ENCODE measurements at regions not wholly inside any gene's neighbourhood (a gene's known extent, or its start where the extent isn't known, plus 50 kb on each side); places are given as distances from the start of the nearest gene placed in this dataset.

DNA sequence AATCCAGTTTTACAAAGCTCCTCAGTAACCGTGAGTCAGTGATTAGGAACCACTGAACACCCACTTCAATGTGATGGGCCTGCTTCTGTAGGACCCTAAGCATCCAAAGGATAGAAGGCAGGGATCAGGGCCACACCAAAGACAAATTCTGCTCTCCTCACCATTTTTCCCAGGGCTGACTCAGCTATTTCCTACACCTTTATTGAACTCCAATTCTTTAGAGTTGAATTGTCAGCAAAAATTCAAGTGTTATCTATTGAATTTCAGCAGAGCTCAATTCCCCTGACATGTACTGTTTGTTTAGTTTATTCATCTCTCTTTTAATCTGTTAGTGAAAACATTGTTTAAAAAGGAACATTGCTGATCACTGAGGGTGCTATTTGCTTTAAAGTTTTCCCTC is 457.7 kb upstream of the TMPO start:
- no peak for DNase-seq (ENCODE audit: extremely low read depth, insufficient read length)
- Histone ChIP-seq H3K4me3 (replicated peaks; ENCODE audit: low read depth, low read length) (no peak overlapping the region), H3K27me3 (replicated peaks; ENCODE audit: control insufficient read depth, insufficient read depth, low read length) (no peaks in the 10 kb centered on the region), H3K36me3 (ENCODE audit: control insufficient read depth, insufficient read depth, low read length) (no peaks in the 10 kb centered on the region)
- TF ChIP-seq, protein P1, sequence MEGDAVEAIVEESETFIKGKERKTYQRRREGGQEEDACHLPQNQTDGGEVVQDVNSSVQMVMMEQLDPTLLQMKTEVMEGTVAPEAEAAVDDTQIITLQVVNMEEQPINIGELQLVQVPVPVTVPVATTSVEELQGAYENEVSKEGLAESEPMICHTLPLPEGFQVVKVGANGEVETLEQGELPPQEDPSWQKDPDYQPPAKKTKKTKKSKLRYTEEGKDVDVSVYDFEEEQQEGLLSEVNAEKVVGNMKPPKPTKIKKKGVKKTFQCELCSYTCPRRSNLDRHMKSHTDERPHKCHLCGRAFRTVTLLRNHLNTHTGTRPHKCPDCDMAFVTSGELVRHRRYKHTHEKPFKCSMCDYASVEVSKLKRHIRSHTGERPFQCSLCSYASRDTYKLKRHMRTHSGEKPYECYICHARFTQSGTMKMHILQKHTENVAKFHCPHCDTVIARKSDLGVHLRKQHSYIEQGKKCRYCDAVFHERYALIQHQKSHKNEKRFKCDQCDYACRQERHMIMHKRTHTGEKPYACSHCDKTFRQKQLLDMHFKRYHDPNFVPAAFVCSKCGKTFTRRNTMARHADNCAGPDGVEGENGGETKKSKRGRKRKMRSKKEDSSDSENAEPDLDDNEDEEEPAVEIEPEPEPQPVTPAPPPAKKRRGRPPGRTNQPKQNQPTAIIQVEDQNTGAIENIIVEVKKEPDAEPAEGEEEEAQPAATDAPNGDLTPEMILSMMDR (IDR thresholded peaks at IDR 0.05; ENCODE audit: insufficient read depth, low read length, poor library complexity, severe bottlenecking), result no peak

DNA sequence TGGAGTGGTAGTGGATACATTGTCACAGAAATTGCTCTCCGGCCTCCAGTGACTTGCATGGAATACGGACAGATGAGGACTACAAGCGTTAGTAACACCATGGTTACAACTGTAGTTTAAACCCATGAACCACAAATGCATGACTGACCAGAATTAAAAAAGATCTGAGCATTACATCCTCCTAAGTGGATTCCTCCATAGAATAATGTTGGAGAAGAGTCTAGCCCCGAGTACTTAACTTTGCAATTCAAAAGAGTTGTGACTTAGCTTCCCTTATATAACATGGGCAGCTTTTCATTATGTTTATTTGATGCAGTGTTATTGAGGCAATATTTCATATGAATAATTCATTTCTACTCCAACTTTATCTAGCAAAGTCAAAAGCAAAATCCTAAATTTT is 457.2 kb upstream of the TMPO start:
- TF ChIP-seq, protein P1 (IDR thresholded peaks at IDR 0.05; ENCODE audit: insufficient read depth, low read length, poor library complexity, severe bottlenecking), result no peak

GRCh38 chr12:98058838-98059237 is 456.6 kb upstream of the TMPO start:
- no peak for DNase-seq (ENCODE audit: extremely low read depth, insufficient read length)
- Histone ChIP-seq H3K4me3 (replicated peaks; ENCODE audit: low read depth, low read length) (no peak overlapping the region), H3K27me3 (replicated peaks; ENCODE audit: control insufficient read depth, insufficient read depth, low read length) (no peaks in the 10 kb centered on the region), H3K36me3 (ENCODE audit: control insufficient read depth, insufficient read depth, low read length) (no peaks in the 10 kb centered on the region)
- TF ChIP-seq, protein P1 (IDR thresholded peaks at IDR 0.05; ENCODE audit: insufficient read depth, low read length, poor library complexity, severe bottlenecking), result no peak

More for the DNA sequence above, 457.2 kb upstream of the TMPO start:
- Histone ChIP-seq H3K27me3 (replicated peaks; ENCODE audit: control insufficient read depth, insufficient read depth, low read length) (no peaks in the 10 kb centered on the region), H3K36me3 (ENCODE audit: control insufficient read depth, insufficient read depth, low read length) (no peaks in the 10 kb centered on the region), H3K4me3 (replicated peaks; ENCODE audit: low read depth, low read length) (no peak overlapping the region)
- DNase-seq (ENCODE audit: extremely low read depth, insufficient read length), result no peak

GRCh38 chr12:98059659-98060343 is 455.6 kb upstream of the TMPO start:
- Histone ChIP-seq H3K27me3 (replicated peaks; ENCODE audit: control insufficient read depth, insufficient read depth, low read length) (no peaks in the 10 kb centered on the region), H3K4me3 (replicated peaks; ENCODE audit: low read depth, low read length) (no peak overlapping the region), H3K36me3 (ENCODE audit: control insufficient read depth, insufficient read depth, low read length) (no peaks in the 10 kb centered on the region)
- TF ChIP-seq, protein P1 (IDR thresholded peaks at IDR 0.05; ENCODE audit: insufficient read depth, low read length, poor library complexity, severe bottlenecking), result no peak
- no peak for DNase-seq (ENCODE audit: extremely low read depth, insufficient read length)

GRCh38 chr12:98060411-98060810 is 455.0 kb upstream of the TMPO start:
- DNase-seq (ENCODE audit: extremely low read depth, insufficient read length), result no peak
- H3K27me3 ChIP-seq (replicated peaks; ENCODE audit: control insufficient read depth, insufficient read depth, low read length), result no peaks in the 10 kb centered on the region
- H3K4me3 ChIP-seq (replicated peaks; ENCODE audit: low read depth, low read length), result no peak overlapping the region
- TF ChIP-seq, protein P1 (IDR thresholded peaks at IDR 0.05; ENCODE audit: insufficient read depth, low read length, poor library complexity, severe bottlenecking), result no peak
- H3K36me3 ChIP-seq (ENCODE audit: control insufficient read depth, insufficient read depth, low read length), result no peaks in the 10 kb centered on the region
